GM18868 (cell line): ENCODE measurements at regions not wholly inside any gene's neighbourhood (a gene's known extent, or its start where the extent isn't known, plus 50 kb on each side); places are given as distances from the start of the nearest gene placed in this dataset.
"Not testable (repeated sequence)": the region's sequence is repeated elsewhere in the genome, so short reads cannot be mapped to it uniquely, and the experiment has no call there.

Experiments
- ATAC-seq: cut with Tn5 transposase; IDR thresholded peaks from one replicate; pipeline ENCODE4 v1.9.1; 2021; ENCODE audit warnings: mild to moderate bottlenecking, moderate library complexity; ENCODE audit not compliant: unreplicated experiment

GRCh38 chr15:20680257-20680815, 138.7 kb upstream of the GOLGA6L6 start:
- ATAC-seq: not testable (repeated sequence)

GRCh38 chr15:20672470-20672869, 130.9 kb upstream of the GOLGA6L6 start:
- no peak for ATAC-seq

GRCh38 chr15:20671675-20672074, 130.1 kb upstream of the GOLGA6L6 start:
- no peak for ATAC-seq

- not testable (repeated sequence) for ATAC-seq
These were observed 124.8 kb upstream of the GOLGA6L6 start for GRCh38 chr15:20666410-20666809.

GRCh38 chr15:20665653-20666052, 124.1 kb upstream of the GOLGA6L6 start:
- no peak for ATAC-seq

- ATAC-seq: no peak
These were observed 117.7 kb upstream of the GOLGA6L6 start for GRCh38 chr15:20659265-20659664.

- no peak for ATAC-seq
These were observed 116.4 kb upstream of the GOLGA6L6 start for GRCh38 chr15:20658024-20658423.

- ATAC-seq: no peak
These were observed 115.5 kb upstream of the GOLGA6L6 start for GRCh38 chr15:20657084-20657483.

GRCh38 chr15:20652914-20653313, 111.3 kb upstream of the GOLGA6L6 start:
- ATAC-seq: no peak

- ATAC-seq: not testable (repeated sequence)
These were observed 106.9 kb upstream of the GOLGA6L6 start for GRCh38 chr15:20648402-20648975.

GRCh38 chr15:20646529-20647142, 105.0 kb upstream of the GOLGA6L6 start:
- peak; percentile 6 for ATAC-seq

- ATAC-seq: peak; percentile 58
These were observed 104.4 kb upstream of the GOLGA6L6 start for GRCh38 chr15:20645956-20646355.

- no peak for ATAC-seq
These were observed 103.3 kb upstream of the GOLGA6L6 start for GRCh38 chr15:20644896-20645295.

GRCh38 chr15:20643829-20644425, 102.3 kb upstream of the GOLGA6L6 start:
- ATAC-seq: no peak

- no peak for ATAC-seq
These were observed 101.6 kb upstream of the GOLGA6L6 start for GRCh38 chr15:20643024-20643770.

GRCh38 chr15:20642054-20642767, 100.6 kb upstream of the GOLGA6L6 start:
- ATAC-seq: no peak

GRCh38 chr15:20640427-20640826, 98.8 kb upstream of the GOLGA6L6 start:
- ATAC-seq: peak; percentile 72

GRCh38 chr15:20639224-20639623, 97.6 kb upstream of the GOLGA6L6 start:
- not testable (repeated sequence) for ATAC-seq

- ATAC-seq: peak; percentile 50
These were observed 95.9 kb upstream of the GOLGA6L6 start for GRCh38 chr15:20637499-20637898.

GRCh38 chr15:20629526-20629925, 87.9 kb upstream of the GOLGA6L6 start:
- not testable (repeated sequence) for ATAC-seq

GRCh38 chr15:20628538-20628937, 86.9 kb upstream of the GOLGA6L6 start:
- not testable (repeated sequence) for ATAC-seq
